ENCODE measurements at regions not wholly inside any gene's neighbourhood (a gene's known extent, or its start where the extent isn't known, plus 50 kb on each side); places are given as distances from the start of the nearest gene placed in this dataset.

- no peak for TF ChIP-seq CTCF (IDR thresholded peaks at IDR 0.05)
- no peak for TF ChIP-seq POLR2A (IDR thresholded peaks at IDR 0.05)
Measured at GRCh38 chr13:80962855-80963254, 621.9 kb upstream of the SPRY2 start.
